ENCODE measurements at regions not wholly inside any gene's neighbourhood (a gene's known extent, or its start where the extent isn't known, plus 50 kb on each side); places are given as distances from the start of the nearest gene placed in this dataset.

GRCh38 chr14:61868846-61869245, 106.6 kb downstream of the SNAPC1 start:
- TF ChIP-seq POLR2A (IDR thresholded peaks at IDR 0.05) (no peak), CTCF (IDR thresholded peaks at IDR 0.05) (no peak)

All from adrenal gland (tissue), 5 donors.